Endothelial cell of umbilical vein (primary cell): ENCODE measurements at regions not wholly inside any gene's neighbourhood (a gene's known extent, or its start where the extent isn't known, plus 50 kb on each side); places are given as distances from the start of the nearest gene placed in this dataset.

Experiments
- BruUV-seq: library from RNA; stranded (reverse); fragments of 400-500 nt; replicated peaks from 2 replicates; lab custom pipeline; 2021; lab: Mats Ljungman, UMichigan
- CTCF ChIA-PET: fragments of 300-600, 350-600 bp; sonication (Branson Sonifier 250); formaldehyde crosslinking; loops from one replicate; lab custom pipeline; 2021; ENCODE audit warnings: antibody characterized with exemption, inconsistent platforms; lab: Charles Lee
- POLR2A ChIA-PET: fragments of 300-600, 350-600 bp; sonication (Branson Sonifier 250); formaldehyde crosslinking; loops from one replicate; lab custom pipeline; 2021; ENCODE audit warnings: antibody characterized with exemption, inconsistent platforms; lab: Charles Lee
- DNase-seq: peaks from one replicate; pipeline ENCODE4 v3.0.0-alpha.2; 2011; ENCODE audit warnings: low read depth, low spot score
- FAIRE-seq: peaks from 2 replicates; lab custom pipeline; 2011; peaks lifted over from hg19 to GRCh38; lab: Jason Lieb, UNC
- H2AFZ ChIP-seq: 2 replicates; pipeline ENCODE4 v1.6.0; 2012; ENCODE audit warnings: low read depth, low read length, control low read depth, inconsistent platforms
- H3K27ac ChIP-seq: 2 replicates; pipeline ENCODE4 v1.5.1; 2011; ENCODE audit warnings: low read depth, mild to moderate bottlenecking, control low read depth, low read length, moderate library complexity; ENCODE audit not compliant: insufficient read depth
- H3K27me3 ChIP-seq, 2 experiments: 2 replicates each; pipeline versions ENCODE4 v1.6.0 to v1.6.1; 2011; ENCODE audit warnings: low read length in 2 of 2, mixed read lengths in 1 of 2; ENCODE audit not compliant: control insufficient read depth in 2 of 2, insufficient read depth in 2 of 2
- H3K36me3 ChIP-seq, 2 experiments: 2 replicates in 1 of 2; 3 replicates in 1 of 2; pipeline ENCODE4 v1.5.1; 2011; ENCODE audit warnings: low read length in 2 of 2, mild to moderate bottlenecking in 1 of 2, moderate library complexity in 1 of 2; ENCODE audit not compliant: control insufficient read depth in 2 of 2, insufficient read depth in 2 of 2; ENCODE audit errors: extremely low read depth in 1 of 2
- H3K4me1 ChIP-seq: 3 replicates; pipeline ENCODE4 v1.5.1; 2011; ENCODE audit warnings: mild to moderate bottlenecking, low read length; ENCODE audit not compliant: control insufficient read depth, insufficient read depth; ENCODE audit errors: extremely low read depth
- H3K4me2 ChIP-seq: 2 replicates; pipeline ENCODE4 v1.6.1; 2011; ENCODE audit warnings: low read length, control low read depth, mixed read lengths; ENCODE audit not compliant: insufficient read depth
- H3K4me3 ChIP-seq, 3 experiments: fragments of 200-600 bp in 1 of 3; sonication (generic), shearing (Covaris generic) in 1 of 3; replicated peaks in 1 of 3; 2 replicates each; pipeline ENCODE4 v1.5.1; 2011 to 2016; ENCODE audit warnings: control low read depth in 3 of 3, low read length in 3 of 3, mild to moderate bottlenecking in 2 of 3, inconsistent platforms in 1 of 3, low read depth in 1 of 3, moderate library complexity in 1 of 3; ENCODE audit not compliant: insufficient read depth in 1 of 3
- H3K79me2 ChIP-seq: 2 replicates; pipeline ENCODE4 v1.6.0; 2012; ENCODE audit warnings: low read length, inconsistent platforms; ENCODE audit not compliant: control insufficient read depth, insufficient read depth
- H3K9ac ChIP-seq: replicated peaks from 2 replicates; pipeline ENCODE3; 2011; ENCODE audit warnings: low read length, control low read depth; ENCODE audit not compliant: insufficient read depth; ENCODE audit errors: extremely low read depth
- H3K9me1 ChIP-seq: replicated peaks from 3 replicates; pipeline ENCODE4 v1.6.0; 2011; ENCODE audit warnings: mild to moderate bottlenecking, low read length; ENCODE audit not compliant: control insufficient read depth, insufficient read depth; ENCODE audit errors: extremely low read depth
- H3K9me3 ChIP-seq: replicated peaks from 2 replicates; pipeline ENCODE4 v1.5.1; 2012; ENCODE audit warnings: low read length, inconsistent platforms; ENCODE audit not compliant: control insufficient read depth, insufficient read depth
- H4K20me1 ChIP-seq: replicated peaks from 2 replicates; pipeline ENCODE3; 2011; ENCODE audit warnings: mild to moderate bottlenecking, low read length; ENCODE audit not compliant: control insufficient read depth, insufficient read depth; ENCODE audit errors: extremely low read depth
- EZH2 ChIP-seq: IDR thresholded peaks from 2 replicates; pipeline ENCODE4 v1.6.1; 2012; ENCODE audit warnings: borderline replicate concordance, low read depth, mild to moderate bottlenecking, moderate library complexity, low read length, inconsistent platforms; ENCODE audit not compliant: severe bottlenecking
- GATA2 ChIP-seq: IDR thresholded peaks from 2 replicates; pipeline ENCODE4 v1.7.0; 2011; ENCODE audit warnings: low read depth, mild to moderate bottlenecking, moderate library complexity, mixed read lengths, low read length; ENCODE audit not compliant: insufficient read length, insufficient read depth
- MYC ChIP-seq: IDR thresholded peaks from one replicate; pipeline ENCODE4 v1.6.1; 2011; ENCODE audit warnings: mild to moderate bottlenecking, low read depth, low read length
- POLR2A ChIP-seq: IDR thresholded peaks from 2 replicates; pipeline ENCODE4 v1.6.1; 2012; ENCODE audit warnings: low read depth, mild to moderate bottlenecking, control low read depth, low read length
- POLR2AphosphoS5 ChIP-seq: IDR thresholded peaks from 2 replicates; pipeline ENCODE4 v1.6.1; 2012; ENCODE audit warnings: low read depth, mild to moderate bottlenecking, control low read depth, low read length, moderate library complexity; ENCODE audit not compliant: insufficient read depth
- dilution Hi-C: fragments of 300-500 bp; cut with MboI; formaldehyde crosslinking; loops from one replicate; pipeline ENCODE4 v1.15.0; 2019; ENCODE audit warnings: low sequenced_read_pairs; ENCODE audit not compliant: extremely low pct_ligation_motif_present
- intact Hi-C: fragments of 100-400 bp; cut with micrococcal nuclease; formaldehyde crosslinking; loops from one replicate; pipeline ENCODE4 v1.10.0; 2022
- TF ChIP-seq, protein P1 (sequence below): IDR thresholded peaks from 2 replicates; pipeline ENCODE4 v1.6.1; 2011; ENCODE audit not compliant: insufficient read depth, insufficient read length
- TF ChIP-seq, protein P2 (sequence below), 2 donors: IDR thresholded peaks; 1 replicate in 1 of 2; 2 replicates in 1 of 2; pipeline ENCODE4 v1.5.1; 2011; ENCODE audit warnings: low read length in 2 of 2, mild to moderate bottlenecking in 2 of 2, moderate library complexity in 2 of 2, control low read depth in 1 of 2, inconsistent platforms in 1 of 2, low read depth in 1 of 2; ENCODE audit not compliant: insufficient read depth in 1 of 2; ENCODE audit errors: extremely low read depth in 1 of 2

DNA sequence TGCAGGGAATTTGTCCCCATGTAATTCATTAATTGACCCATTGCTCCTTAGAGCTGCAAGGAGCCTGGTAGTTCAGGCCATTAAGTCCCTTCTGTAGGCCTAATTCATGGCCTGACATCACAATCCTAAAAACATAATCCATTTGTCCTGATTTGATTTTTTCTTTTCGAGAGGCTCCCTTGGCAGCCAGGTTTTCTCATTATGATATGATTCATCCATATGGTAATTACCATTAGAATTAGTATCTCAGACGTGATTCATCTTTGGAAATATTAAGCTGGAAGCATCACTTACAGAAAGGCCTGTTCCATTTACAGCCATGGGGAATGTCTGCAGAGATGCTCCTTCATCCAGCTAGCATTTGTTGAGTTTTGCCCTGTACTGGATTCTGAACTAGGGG, 128.5 kb downstream of the PLCE1 start:
- POLR2A ChIA-PET = no interaction called here
- intact Hi-C loops (no loop called here), dilution Hi-C loops (no loop called here)
- H3K4me1 ChIP-seq = no peaks in the 10 kb centered on the region
- no peaks in the 10 kb centered on the region for H3K79me2 ChIP-seq
- H3K4me2 ChIP-seq = no peak overlapping the region
- H3K9ac ChIP-seq = no peak overlapping the region
- no peaks in the 10 kb centered on the region for H3K9me3 ChIP-seq
- no peaks in the 10 kb centered on the region for H4K20me1 ChIP-seq
- DNase-seq = no peak
- H2AFZ ChIP-seq = no peak overlapping the region
- no peak for FAIRE-seq
- no peaks in the 10 kb centered on the region for H3K9me1 ChIP-seq
- no peaks in the 10 kb centered on the region for H3K27me3 ChIP-seq
- TF ChIP-seq, protein P1, sequence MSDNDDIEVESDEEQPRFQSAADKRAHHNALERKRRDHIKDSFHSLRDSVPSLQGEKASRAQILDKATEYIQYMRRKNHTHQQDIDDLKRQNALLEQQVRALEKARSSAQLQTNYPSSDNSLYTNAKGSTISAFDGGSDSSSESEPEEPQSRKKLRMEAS = no peak
- TF ChIP-seq, protein P2, sequence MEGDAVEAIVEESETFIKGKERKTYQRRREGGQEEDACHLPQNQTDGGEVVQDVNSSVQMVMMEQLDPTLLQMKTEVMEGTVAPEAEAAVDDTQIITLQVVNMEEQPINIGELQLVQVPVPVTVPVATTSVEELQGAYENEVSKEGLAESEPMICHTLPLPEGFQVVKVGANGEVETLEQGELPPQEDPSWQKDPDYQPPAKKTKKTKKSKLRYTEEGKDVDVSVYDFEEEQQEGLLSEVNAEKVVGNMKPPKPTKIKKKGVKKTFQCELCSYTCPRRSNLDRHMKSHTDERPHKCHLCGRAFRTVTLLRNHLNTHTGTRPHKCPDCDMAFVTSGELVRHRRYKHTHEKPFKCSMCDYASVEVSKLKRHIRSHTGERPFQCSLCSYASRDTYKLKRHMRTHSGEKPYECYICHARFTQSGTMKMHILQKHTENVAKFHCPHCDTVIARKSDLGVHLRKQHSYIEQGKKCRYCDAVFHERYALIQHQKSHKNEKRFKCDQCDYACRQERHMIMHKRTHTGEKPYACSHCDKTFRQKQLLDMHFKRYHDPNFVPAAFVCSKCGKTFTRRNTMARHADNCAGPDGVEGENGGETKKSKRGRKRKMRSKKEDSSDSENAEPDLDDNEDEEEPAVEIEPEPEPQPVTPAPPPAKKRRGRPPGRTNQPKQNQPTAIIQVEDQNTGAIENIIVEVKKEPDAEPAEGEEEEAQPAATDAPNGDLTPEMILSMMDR (IDR thresholded peaks at IDR 0.05; ENCODE audit: extremely low read depth in 1 of 2, insufficient read depth in 1 of 2, low read depth in 1 of 2, low read length in 2 of 2) = no peak
- TF ChIP-seq POLR2AphosphoS5 = no peak
- no peak for TF ChIP-seq MYC
- CTCF ChIA-PET = no interaction called here
- no peak overlapping the region for H3K4me3 ChIP-seq
- H3K36me3 ChIP-seq = no peaks in the 10 kb centered on the region
- BruUV-seq = no TSS peak
- H3K27ac ChIP-seq = no peak overlapping the region

DNA sequence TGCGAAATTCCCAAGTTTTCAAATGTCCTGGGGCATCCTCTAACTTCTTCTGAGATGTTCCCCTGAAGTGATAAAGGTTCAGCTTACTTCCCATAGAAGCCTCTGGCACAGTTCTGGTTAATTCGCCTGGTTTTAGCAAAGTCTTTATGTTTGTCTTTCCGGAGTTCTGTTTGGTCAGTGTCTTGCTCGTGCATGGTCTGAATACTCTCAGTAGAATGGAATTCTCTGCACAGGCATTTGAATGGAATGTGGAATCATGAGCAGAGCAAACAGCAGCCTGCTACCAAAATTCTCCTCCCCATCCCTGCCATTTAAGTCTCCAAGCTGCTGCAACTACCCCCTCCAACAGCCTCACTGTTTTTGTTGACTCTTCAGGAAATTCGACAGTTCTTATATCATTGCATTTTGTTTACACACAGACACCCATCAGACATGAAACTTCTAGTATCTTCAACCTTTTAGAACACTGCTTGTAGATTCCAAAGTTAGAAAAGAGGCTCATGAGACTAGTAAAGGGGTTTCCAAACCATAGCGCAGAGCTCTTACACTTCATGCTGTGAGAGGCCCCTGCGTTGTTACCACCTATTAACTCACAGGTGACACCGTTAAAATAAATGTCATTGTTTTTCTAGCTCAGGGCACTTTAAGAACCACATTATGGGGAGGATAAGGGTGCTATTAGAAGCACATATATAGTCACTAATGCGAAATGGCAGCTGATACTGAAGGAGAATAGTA, 129.7 kb downstream of the PLCE1 start:
- no peak overlapping the region for H3K4me2 ChIP-seq
- ChIA-PET CTCF (no interaction called here), POLR2A (no interaction called here)
- H3K4me1 ChIP-seq = no peaks in the 10 kb centered on the region
- dilution Hi-C loops = no loop called here
- FAIRE-seq (no peak), DNase-seq (no peak)
- H3K9me3 ChIP-seq = no peaks in the 10 kb centered on the region
- H2AFZ ChIP-seq = no peak overlapping the region
- H3K27ac ChIP-seq = no peak overlapping the region
- no TSS peak for BruUV-seq
- H3K79me2 ChIP-seq = no peaks in the 10 kb centered on the region
- H3K4me3 ChIP-seq = no peak overlapping the region
- no peak overlapping the region for H3K9ac ChIP-seq
- H4K20me1 ChIP-seq = no peaks in the 10 kb centered on the region
- H3K27me3 ChIP-seq = no peaks in the 10 kb centered on the region
- TF ChIP-seq, protein P1 = no peak
- TF ChIP-seq EZH2 = no peak
- no peak for TF ChIP-seq POLR2A
- TF ChIP-seq GATA2 = no peak
- TF ChIP-seq, protein P2 (IDR thresholded peaks at IDR 0.05; ENCODE audit: extremely low read depth in 1 of 2, insufficient read depth in 1 of 2, low read depth in 1 of 2, low read length in 2 of 2) = no peak
- H3K9me1 ChIP-seq = no peaks in the 10 kb centered on the region
- no peaks in the 10 kb centered on the region for H3K36me3 ChIP-seq
- intact Hi-C loops = no loop called here
